NB4 (cell line): ENCODE measurements at regions not wholly inside any gene's neighbourhood (a gene's known extent, or its start where the extent isn't known, plus 50 kb on each side); places are given as distances from the start of the nearest gene placed in this dataset.

Experiments
- DNase-seq: peaks from one replicate; pipeline ENCODE4 v3.0.0; 2010; ENCODE audit warnings: low read depth
- H3K4me3 ChIP-seq: one replicate; pipeline ENCODE4 v1.5.1; 2011; ENCODE audit warnings: mild to moderate bottlenecking, low read depth, low read length, moderate library complexity
- MYC ChIP-seq: IDR thresholded peaks from 2 replicates; pipeline ENCODE4 v1.6.1; 2011; ENCODE audit warnings: low read depth, low read length
- POLR2A ChIP-seq: IDR thresholded peaks from 2 replicates; pipeline ENCODE4 v1.6.1; 2011; ENCODE audit warnings: mild to moderate bottlenecking; ENCODE audit not compliant: insufficient read length; ENCODE audit errors: extremely low read depth
- TF ChIP-seq, protein P1 (sequence below): IDR thresholded peaks from 2 replicates; pipeline ENCODE4 v1.6.1; 2011; ENCODE audit warnings: low read depth, low read length
- TF ChIP-seq, protein P2 (sequence below): IDR thresholded peaks from one replicate; pipeline ENCODE4 v1.5.1; 2012; ENCODE audit warnings: low read depth, low read length

DNA sequence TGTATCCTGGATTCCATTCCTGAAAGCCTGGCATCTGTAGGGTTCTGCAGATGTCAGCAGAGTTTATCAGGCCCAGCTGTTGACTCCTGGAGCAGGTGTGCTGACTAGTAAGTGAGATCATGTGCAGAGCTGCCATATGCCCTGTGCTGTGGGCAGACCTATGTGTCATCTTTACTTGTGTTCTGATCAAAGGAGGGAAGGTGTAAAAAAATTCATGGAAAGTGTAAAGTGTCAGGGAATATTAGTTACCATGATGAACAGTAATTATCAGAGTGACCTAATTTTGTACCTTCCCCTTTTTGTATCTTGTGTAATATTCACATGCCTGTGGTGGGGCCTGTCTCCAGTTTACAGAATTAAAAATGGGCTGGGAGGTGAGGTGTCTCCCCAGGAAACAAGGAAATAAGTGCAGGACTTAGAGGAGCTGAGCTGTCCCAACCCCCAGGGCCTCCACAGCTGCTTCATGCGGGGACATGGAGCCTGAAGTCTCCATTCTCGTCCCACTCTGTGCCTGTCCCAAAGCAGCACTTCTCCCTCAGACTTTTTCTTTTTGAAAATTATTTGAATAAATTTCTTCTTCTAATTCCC, 148.2 kb upstream of the GGTLC1 start:
- TF ChIP-seq, protein P1, sequence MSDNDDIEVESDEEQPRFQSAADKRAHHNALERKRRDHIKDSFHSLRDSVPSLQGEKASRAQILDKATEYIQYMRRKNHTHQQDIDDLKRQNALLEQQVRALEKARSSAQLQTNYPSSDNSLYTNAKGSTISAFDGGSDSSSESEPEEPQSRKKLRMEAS = no peak
- TF ChIP-seq MYC = no peak
- TF ChIP-seq, protein P2, sequence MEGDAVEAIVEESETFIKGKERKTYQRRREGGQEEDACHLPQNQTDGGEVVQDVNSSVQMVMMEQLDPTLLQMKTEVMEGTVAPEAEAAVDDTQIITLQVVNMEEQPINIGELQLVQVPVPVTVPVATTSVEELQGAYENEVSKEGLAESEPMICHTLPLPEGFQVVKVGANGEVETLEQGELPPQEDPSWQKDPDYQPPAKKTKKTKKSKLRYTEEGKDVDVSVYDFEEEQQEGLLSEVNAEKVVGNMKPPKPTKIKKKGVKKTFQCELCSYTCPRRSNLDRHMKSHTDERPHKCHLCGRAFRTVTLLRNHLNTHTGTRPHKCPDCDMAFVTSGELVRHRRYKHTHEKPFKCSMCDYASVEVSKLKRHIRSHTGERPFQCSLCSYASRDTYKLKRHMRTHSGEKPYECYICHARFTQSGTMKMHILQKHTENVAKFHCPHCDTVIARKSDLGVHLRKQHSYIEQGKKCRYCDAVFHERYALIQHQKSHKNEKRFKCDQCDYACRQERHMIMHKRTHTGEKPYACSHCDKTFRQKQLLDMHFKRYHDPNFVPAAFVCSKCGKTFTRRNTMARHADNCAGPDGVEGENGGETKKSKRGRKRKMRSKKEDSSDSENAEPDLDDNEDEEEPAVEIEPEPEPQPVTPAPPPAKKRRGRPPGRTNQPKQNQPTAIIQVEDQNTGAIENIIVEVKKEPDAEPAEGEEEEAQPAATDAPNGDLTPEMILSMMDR = no peak
- TF ChIP-seq POLR2A = no peak
- DNase-seq = no peak
- no peak overlapping the region for H3K4me3 ChIP-seq

DNA sequence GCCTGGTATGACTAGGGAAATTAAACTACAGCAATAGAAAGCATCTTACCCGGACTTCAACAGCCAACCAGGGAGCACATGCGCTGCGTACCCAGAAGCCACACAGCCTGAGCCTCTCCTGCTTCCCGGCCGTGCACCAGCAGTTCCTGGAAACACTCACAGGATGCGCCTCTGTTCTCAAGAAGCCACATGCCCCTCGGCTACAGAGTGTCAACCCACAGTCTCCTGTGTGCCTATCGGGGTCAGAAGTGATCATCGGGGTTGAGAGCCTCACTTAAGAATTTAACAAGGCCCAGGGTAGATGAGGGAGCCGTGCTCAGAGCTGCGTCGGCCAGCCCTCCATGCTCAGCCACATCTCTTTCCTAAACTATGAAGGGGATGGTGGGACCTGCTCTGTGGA, 147.2 kb upstream of the GGTLC1 start:
- no peak for DNase-seq
- TF ChIP-seq, protein P1 = no peak
- no peak for TF ChIP-seq MYC
- TF ChIP-seq, protein P2 = no peak

DNA sequence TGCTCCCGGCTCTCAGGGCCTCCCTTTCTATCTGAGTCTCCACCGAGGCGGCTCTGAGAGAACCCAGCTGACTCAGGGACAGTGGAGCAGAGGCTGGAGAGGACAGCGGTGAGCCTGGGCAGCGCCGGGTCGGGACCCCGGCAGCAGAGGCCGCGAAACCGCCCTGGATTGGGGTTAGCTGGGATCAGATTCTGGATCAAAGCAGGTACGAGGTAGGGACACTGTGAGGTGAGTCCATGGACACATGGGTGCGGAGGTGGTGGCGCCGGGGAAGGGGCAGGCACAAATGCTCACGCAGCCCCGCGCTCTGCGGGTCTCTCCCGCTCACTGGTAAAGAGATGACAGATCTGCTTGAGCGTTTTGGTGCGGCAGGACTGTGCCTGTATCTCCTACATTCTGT, 146.4 kb upstream of the GGTLC1 start:
- TF ChIP-seq POLR2A = no peak
- TF ChIP-seq, protein P1 = no peak
- TF ChIP-seq MYC = no peak
- TF ChIP-seq, protein P2 = no peak
- no peak overlapping the region for H3K4me3 ChIP-seq
- no peak for DNase-seq

More for the DNA sequence above, 147.2 kb upstream of the GGTLC1 start:
- no peak overlapping the region for H3K4me3 ChIP-seq

DNA sequence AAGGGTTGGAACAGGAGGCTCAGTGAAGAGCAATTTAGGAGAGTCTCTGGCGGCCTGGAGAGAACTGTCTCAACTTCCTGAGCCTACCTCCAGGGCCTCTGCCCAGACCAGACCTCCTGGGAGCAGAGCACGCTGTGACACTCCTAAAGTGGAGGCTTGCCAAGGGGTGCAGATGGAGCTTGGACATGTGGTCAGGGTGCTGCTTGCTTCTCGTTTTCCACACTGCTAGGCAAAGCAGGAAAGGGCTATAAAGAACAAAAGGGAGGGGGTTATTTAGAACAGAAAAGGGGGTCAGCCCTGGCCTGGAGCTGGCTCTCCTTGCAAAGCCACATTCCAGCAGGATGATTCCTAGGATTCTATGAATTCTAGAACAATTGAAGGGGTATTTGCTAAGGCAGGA, 145.7 kb upstream of the GGTLC1 start:
- no peak for DNase-seq
- TF ChIP-seq, protein P1 = no peak
- TF ChIP-seq POLR2A (no peak), MYC (no peak)
- no peak overlapping the region for H3K4me3 ChIP-seq

DNA sequence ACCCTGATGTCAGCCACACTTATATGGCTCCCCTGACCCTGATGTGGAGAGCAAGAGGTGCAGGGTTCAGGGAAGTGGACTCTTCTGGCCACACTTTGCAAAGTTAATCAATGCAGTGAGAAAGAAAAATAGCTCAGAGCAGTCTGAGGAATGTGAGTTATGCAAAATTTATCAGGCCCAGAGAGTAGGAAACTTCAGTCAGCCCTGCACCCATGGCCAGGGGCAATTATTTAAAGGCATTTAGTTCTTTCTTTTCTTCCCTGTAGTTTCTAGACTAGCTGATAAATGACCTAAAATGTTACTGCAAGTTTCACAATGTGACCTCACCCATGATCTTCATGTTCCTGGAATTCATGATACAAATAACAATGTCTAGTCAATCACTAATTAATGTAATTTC, 143.7 kb upstream of the GGTLC1 start:
- no peak for DNase-seq
- TF ChIP-seq POLR2A = no peak
- TF ChIP-seq, protein P1 = no peak
- TF ChIP-seq, protein P2 = no peak
- no peak overlapping the region for H3K4me3 ChIP-seq

DNA sequence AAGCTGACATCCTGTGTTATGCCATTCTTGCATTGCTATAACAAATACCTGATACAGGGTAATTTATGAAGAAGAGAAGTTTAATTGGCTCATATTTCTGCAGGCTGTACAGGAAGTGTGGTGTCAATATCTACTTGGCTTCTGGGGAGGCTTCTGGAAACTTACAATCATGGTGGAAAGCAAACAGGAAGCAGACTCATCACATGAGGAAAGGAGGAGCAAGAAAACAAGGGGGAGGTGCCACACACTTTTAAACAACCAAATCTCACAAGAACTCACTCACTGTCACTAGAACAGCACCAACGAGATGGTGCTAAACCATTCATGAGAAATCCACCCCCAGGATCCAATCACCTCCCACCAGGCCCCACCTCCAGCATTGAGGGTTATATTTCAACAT, 143.1 kb upstream of the GGTLC1 start:
- H3K4me3 ChIP-seq = no peak overlapping the region
- DNase-seq = no peak
- TF ChIP-seq, protein P2 = no peak
- TF ChIP-seq POLR2A (no peak), MYC (no peak)
- TF ChIP-seq, protein P1 = no peak
